Endothelial cell of umbilical vein (primary cell): ENCODE measurements at regions not wholly inside any gene's neighbourhood (a gene's known extent, or its start where the extent isn't known, plus 50 kb on each side); places are given as distances from the start of the nearest gene placed in this dataset.
"Not testable (repeated sequence)": the region's sequence is repeated elsewhere in the genome, so short reads cannot be mapped to it uniquely, and the experiment has no call there.

Experiments used
- BruUV-seq: library from RNA; stranded (reverse); fragments of 400-500 nt; replicated peaks from 2 replicates; lab custom pipeline; 2021; lab: Mats Ljungman, UMichigan
- CTCF ChIA-PET: fragments of 300-600, 350-600 bp; sonication (Branson Sonifier 250); formaldehyde crosslinking; loops from one replicate; lab custom pipeline; 2021; ENCODE audit warnings: antibody characterized with exemption, inconsistent platforms; lab: Charles Lee
- POLR2A ChIA-PET: fragments of 300-600, 350-600 bp; sonication (Branson Sonifier 250); formaldehyde crosslinking; loops from one replicate; lab custom pipeline; 2021; ENCODE audit warnings: antibody characterized with exemption, inconsistent platforms; lab: Charles Lee
- DNase-seq: peaks from one replicate; pipeline ENCODE4 v3.0.0-alpha.2; 2011; ENCODE audit warnings: low read depth, low spot score
- FAIRE-seq: peaks from 2 replicates; lab custom pipeline; 2011; peaks lifted over from hg19 to GRCh38; lab: Jason Lieb, UNC
- H2AFZ ChIP-seq: 2 replicates; pipeline ENCODE4 v1.6.0; 2012; ENCODE audit warnings: low read depth, low read length, control low read depth, inconsistent platforms
- H3K27ac ChIP-seq: 2 replicates; pipeline ENCODE4 v1.5.1; 2011; ENCODE audit warnings: low read depth, mild to moderate bottlenecking, control low read depth, low read length, moderate library complexity; ENCODE audit not compliant: insufficient read depth
- H3K27me3 ChIP-seq, 2 experiments: 2 replicates each; pipeline versions ENCODE4 v1.6.0 to v1.6.1; 2011; ENCODE audit warnings: low read length in 2 of 2, mixed read lengths in 1 of 2; ENCODE audit not compliant: control insufficient read depth in 2 of 2, insufficient read depth in 2 of 2
- H3K36me3 ChIP-seq, 2 experiments: 2 replicates in 1 of 2; 3 replicates in 1 of 2; pipeline ENCODE4 v1.5.1; 2011; ENCODE audit warnings: low read length in 2 of 2, mild to moderate bottlenecking in 1 of 2, moderate library complexity in 1 of 2; ENCODE audit not compliant: control insufficient read depth in 2 of 2, insufficient read depth in 2 of 2; ENCODE audit errors: extremely low read depth in 1 of 2
- H3K4me1 ChIP-seq: 3 replicates; pipeline ENCODE4 v1.5.1; 2011; ENCODE audit warnings: mild to moderate bottlenecking, low read length; ENCODE audit not compliant: control insufficient read depth, insufficient read depth; ENCODE audit errors: extremely low read depth
- H3K4me2 ChIP-seq: 2 replicates; pipeline ENCODE4 v1.6.1; 2011; ENCODE audit warnings: low read length, control low read depth, mixed read lengths; ENCODE audit not compliant: insufficient read depth
- H3K4me3 ChIP-seq, 3 experiments: fragments of 200-600 bp in 1 of 3; sonication (generic), shearing (Covaris generic) in 1 of 3; replicated peaks in 1 of 3; 2 replicates each; pipeline ENCODE4 v1.5.1; 2011 to 2016; ENCODE audit warnings: control low read depth in 3 of 3, low read length in 3 of 3, mild to moderate bottlenecking in 2 of 3, inconsistent platforms in 1 of 3, low read depth in 1 of 3, moderate library complexity in 1 of 3; ENCODE audit not compliant: insufficient read depth in 1 of 3
- H3K79me2 ChIP-seq: 2 replicates; pipeline ENCODE4 v1.6.0; 2012; ENCODE audit warnings: low read length, inconsistent platforms; ENCODE audit not compliant: control insufficient read depth, insufficient read depth
- H3K9ac ChIP-seq: replicated peaks from 2 replicates; pipeline ENCODE3; 2011; ENCODE audit warnings: low read length, control low read depth; ENCODE audit not compliant: insufficient read depth; ENCODE audit errors: extremely low read depth
- H3K9me1 ChIP-seq: replicated peaks from 3 replicates; pipeline ENCODE4 v1.6.0; 2011; ENCODE audit warnings: mild to moderate bottlenecking, low read length; ENCODE audit not compliant: control insufficient read depth, insufficient read depth; ENCODE audit errors: extremely low read depth
- H3K9me3 ChIP-seq: replicated peaks from 2 replicates; pipeline ENCODE4 v1.5.1; 2012; ENCODE audit warnings: low read length, inconsistent platforms; ENCODE audit not compliant: control insufficient read depth, insufficient read depth
- H4K20me1 ChIP-seq: replicated peaks from 2 replicates; pipeline ENCODE3; 2011; ENCODE audit warnings: mild to moderate bottlenecking, low read length; ENCODE audit not compliant: control insufficient read depth, insufficient read depth; ENCODE audit errors: extremely low read depth
- EZH2 ChIP-seq: IDR thresholded peaks from 2 replicates; pipeline ENCODE4 v1.6.1; 2012; ENCODE audit warnings: borderline replicate concordance, low read depth, mild to moderate bottlenecking, moderate library complexity, low read length, inconsistent platforms; ENCODE audit not compliant: severe bottlenecking
- FOS ChIP-seq: IDR thresholded peaks from 2 replicates; pipeline ENCODE4 v1.6.1; 2011; ENCODE audit warnings: mild to moderate bottlenecking, low read length, moderate library complexity, borderline replicate concordance; ENCODE audit not compliant: insufficient read depth
- GATA2 ChIP-seq: IDR thresholded peaks from 2 replicates; pipeline ENCODE4 v1.7.0; 2011; ENCODE audit warnings: low read depth, mild to moderate bottlenecking, moderate library complexity, mixed read lengths, low read length; ENCODE audit not compliant: insufficient read length, insufficient read depth
- JUN ChIP-seq: IDR thresholded peaks from 2 replicates; pipeline ENCODE4 v1.6.1; 2011; ENCODE audit warnings: borderline replicate concordance, low read depth; ENCODE audit not compliant: insufficient read length, insufficient read depth
- MYC ChIP-seq: IDR thresholded peaks from one replicate; pipeline ENCODE4 v1.6.1; 2011; ENCODE audit warnings: mild to moderate bottlenecking, low read depth, low read length
- POLR2A ChIP-seq: IDR thresholded peaks from 2 replicates; pipeline ENCODE4 v1.6.1; 2012; ENCODE audit warnings: low read depth, mild to moderate bottlenecking, control low read depth, low read length
- POLR2AphosphoS5 ChIP-seq: IDR thresholded peaks from 2 replicates; pipeline ENCODE4 v1.6.1; 2012; ENCODE audit warnings: low read depth, mild to moderate bottlenecking, control low read depth, low read length, moderate library complexity; ENCODE audit not compliant: insufficient read depth
- dilution Hi-C: fragments of 300-500 bp; cut with MboI; formaldehyde crosslinking; loops from one replicate; pipeline ENCODE4 v1.15.0; 2019; ENCODE audit warnings: low sequenced_read_pairs; ENCODE audit not compliant: extremely low pct_ligation_motif_present
- intact Hi-C: fragments of 100-400 bp; cut with micrococcal nuclease; formaldehyde crosslinking; loops from one replicate; pipeline ENCODE4 v1.10.0; 2022
- TF ChIP-seq, protein P1 (sequence below), 2 donors: IDR thresholded peaks; 1 replicate in 1 of 2; 2 replicates in 1 of 2; pipeline ENCODE4 v1.5.1; 2011; ENCODE audit warnings: low read length in 2 of 2, mild to moderate bottlenecking in 2 of 2, moderate library complexity in 2 of 2, control low read depth in 1 of 2, inconsistent platforms in 1 of 2, low read depth in 1 of 2; ENCODE audit not compliant: insufficient read depth in 1 of 2; ENCODE audit errors: extremely low read depth in 1 of 2
- TF ChIP-seq, protein P2 (sequence below): IDR thresholded peaks from 2 replicates; pipeline ENCODE4 v1.6.1; 2011; ENCODE audit not compliant: insufficient read depth, insufficient read length

DNA sequence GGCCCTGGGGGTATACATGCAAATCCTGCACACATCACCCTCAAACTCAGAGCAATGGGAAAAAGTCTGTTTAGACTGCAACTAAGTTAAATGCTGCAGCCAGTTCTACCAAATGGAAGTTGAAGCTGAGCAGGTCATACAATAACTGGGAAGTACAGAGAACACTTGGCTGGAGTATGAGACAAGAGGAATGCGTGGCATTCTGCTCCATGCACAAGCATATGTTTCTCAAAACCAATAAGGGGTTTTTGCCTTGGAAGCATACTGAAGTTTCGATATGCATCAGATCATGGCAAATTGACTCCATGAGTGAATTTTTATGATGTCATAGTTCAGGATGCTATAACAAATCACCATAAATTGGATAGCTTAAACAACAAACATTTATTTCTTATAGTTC is 193.8 kb downstream of the COL12A1 start:
- BruUV-seq, result no TSS peak
- intact Hi-C loops (no loop called here), dilution Hi-C loops (no loop called here)
- no peak overlapping the region for H3K4me2 ChIP-seq
- DNase-seq, result no peak
- ChIA-PET CTCF (no interaction called here), POLR2A (no interaction called here)
- no peak overlapping the region for H3K4me3 ChIP-seq
- no peaks in the 10 kb centered on the region for H4K20me1 ChIP-seq
- no peaks in the 10 kb centered on the region for H3K9me1 ChIP-seq
- no peaks in the 10 kb centered on the region for H3K9me3 ChIP-seq
- no peaks in the 10 kb centered on the region for H3K4me1 ChIP-seq
- H3K36me3 ChIP-seq, result no peaks in the 10 kb centered on the region
- H3K9ac ChIP-seq, result no peak overlapping the region
- no peak overlapping the region for H3K27ac ChIP-seq
- H2AFZ ChIP-seq, result no peak overlapping the region
- no peaks in the 10 kb centered on the region for H3K27me3 ChIP-seq
- no peaks in the 10 kb centered on the region for H3K79me2 ChIP-seq
- no peak for TF ChIP-seq POLR2A
- TF ChIP-seq JUN, result no peak
- no peak for TF ChIP-seq FOS
- TF ChIP-seq POLR2AphosphoS5, result no peak
- TF ChIP-seq MYC, result no peak
- TF ChIP-seq GATA2, result no peak
- TF ChIP-seq, protein P1, sequence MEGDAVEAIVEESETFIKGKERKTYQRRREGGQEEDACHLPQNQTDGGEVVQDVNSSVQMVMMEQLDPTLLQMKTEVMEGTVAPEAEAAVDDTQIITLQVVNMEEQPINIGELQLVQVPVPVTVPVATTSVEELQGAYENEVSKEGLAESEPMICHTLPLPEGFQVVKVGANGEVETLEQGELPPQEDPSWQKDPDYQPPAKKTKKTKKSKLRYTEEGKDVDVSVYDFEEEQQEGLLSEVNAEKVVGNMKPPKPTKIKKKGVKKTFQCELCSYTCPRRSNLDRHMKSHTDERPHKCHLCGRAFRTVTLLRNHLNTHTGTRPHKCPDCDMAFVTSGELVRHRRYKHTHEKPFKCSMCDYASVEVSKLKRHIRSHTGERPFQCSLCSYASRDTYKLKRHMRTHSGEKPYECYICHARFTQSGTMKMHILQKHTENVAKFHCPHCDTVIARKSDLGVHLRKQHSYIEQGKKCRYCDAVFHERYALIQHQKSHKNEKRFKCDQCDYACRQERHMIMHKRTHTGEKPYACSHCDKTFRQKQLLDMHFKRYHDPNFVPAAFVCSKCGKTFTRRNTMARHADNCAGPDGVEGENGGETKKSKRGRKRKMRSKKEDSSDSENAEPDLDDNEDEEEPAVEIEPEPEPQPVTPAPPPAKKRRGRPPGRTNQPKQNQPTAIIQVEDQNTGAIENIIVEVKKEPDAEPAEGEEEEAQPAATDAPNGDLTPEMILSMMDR (IDR thresholded peaks at IDR 0.05; ENCODE audit: extremely low read depth in 1 of 2, insufficient read depth in 1 of 2, low read depth in 1 of 2, low read length in 2 of 2), result no peak
- TF ChIP-seq, protein P2, sequence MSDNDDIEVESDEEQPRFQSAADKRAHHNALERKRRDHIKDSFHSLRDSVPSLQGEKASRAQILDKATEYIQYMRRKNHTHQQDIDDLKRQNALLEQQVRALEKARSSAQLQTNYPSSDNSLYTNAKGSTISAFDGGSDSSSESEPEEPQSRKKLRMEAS, result no peak
- TF ChIP-seq EZH2, result no peak
- FAIRE-seq, result no peak

DNA sequence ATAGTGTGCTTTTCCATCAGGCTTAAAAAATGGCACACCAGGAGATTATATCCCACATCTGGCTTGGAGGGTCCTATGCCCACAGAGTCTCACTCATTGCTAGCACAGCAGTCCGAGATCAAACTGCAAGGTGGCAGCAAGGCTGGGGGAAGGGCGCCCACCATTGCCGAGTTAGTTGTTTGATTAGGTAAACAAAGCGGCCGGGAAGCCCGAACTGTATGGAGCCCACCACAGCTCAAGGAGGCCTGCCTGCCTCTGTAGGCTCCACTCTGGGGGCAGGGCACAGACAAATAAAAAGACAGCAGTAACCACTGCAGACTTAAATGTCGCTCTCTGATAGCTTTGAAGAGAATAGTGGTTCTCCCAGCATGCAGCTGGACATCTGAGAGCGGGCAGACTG is 201.9 kb downstream of the COL12A1 start:
- H3K4me1 ChIP-seq, intact Hi-C loops, H3K9me3 ChIP-seq, H3K27ac ChIP-seq, dilution Hi-C loops, H3K79me2 ChIP-seq, H3K9ac ChIP-seq, H4K20me1 ChIP-seq, H3K4me3 ChIP-seq, H3K36me3 ChIP-seq, H2AFZ ChIP-seq, POLR2A ChIA-PET, H3K4me2 ChIP-seq, CTCF ChIA-PET, BruUV-seq, H3K9me1 ChIP-seq, H3K27me3 ChIP-seq, DNase-seq, FAIRE-seq: not testable (repeated sequence)
